MCF 10A (cell line): ENCODE measurements at regions not wholly inside any gene's neighbourhood (a gene's known extent, or its start where the extent isn't known, plus 50 kb on each side); places are given as distances from the start of the nearest gene placed in this dataset.

Experiments used
- BruUV-seq: library from RNA; stranded (reverse); fragments of 400-500 nt; replicated peaks from 2 replicates; lab custom pipeline; 2021; lab: Mats Ljungman, UMichigan
- CTCF ChIA-PET: fragments of 300-600 bp; sonication (Branson Sonifier 250); formaldehyde crosslinking; extraction: SDS; loops from one replicate; lab custom pipeline; 2021; ENCODE audit warnings: antibody characterized with exemption, inconsistent platforms; lab: Yijun Ruan, JAX
- POLR2A ChIA-PET: fragments of 300-600, 350-650 bp; sonication (Branson Sonifier 250); formaldehyde crosslinking; extraction: SDS; loops from one replicate; lab custom pipeline; 2020; ENCODE audit warnings: antibody characterized with exemption, inconsistent platforms; lab: Yijun Ruan, JAX
- DNase-seq: peaks from one replicate; pipeline ENCODE4 v3.0.0-alpha.2; 2018; ENCODE audit not compliant: unreplicated experiment
- H3K27ac Mint-ChIP-seq: one replicate; pipeline ENCODE4 v1.8.0; 2022; ENCODE audit warnings: mild to moderate bottlenecking, low read depth, mixed read lengths; ENCODE audit not compliant: unreplicated experiment
- H3K27me3 Mint-ChIP-seq: one replicate; pipeline ENCODE4 v1.8.0; 2022; ENCODE audit warnings: mixed read lengths; ENCODE audit not compliant: insufficient read depth, unreplicated experiment
- H3K36me3 Mint-ChIP-seq: one replicate; pipeline ENCODE4 v1.8.0; 2022; ENCODE audit warnings: mild to moderate bottlenecking, moderate library complexity, mixed read lengths; ENCODE audit not compliant: insufficient read depth, unreplicated experiment
- H3K4me1 Mint-ChIP-seq: one replicate; pipeline ENCODE4 v1.8.0; 2022; ENCODE audit warnings: mixed read lengths; ENCODE audit not compliant: insufficient read depth, unreplicated experiment
- H3K4me3 Mint-ChIP-seq: one replicate; pipeline ENCODE4 v1.8.0; 2022; ENCODE audit warnings: mild to moderate bottlenecking, moderate library complexity, mixed read lengths; ENCODE audit not compliant: unreplicated experiment
- H3K9me3 Mint-ChIP-seq: one replicate; pipeline ENCODE4 v1.8.0; 2022; ENCODE audit warnings: mixed read lengths; ENCODE audit not compliant: unreplicated experiment
- CTCF ChIP-seq: fragments of 200-600 bp; IDR thresholded peaks from one replicate; pipeline ENCODE4 v1.8.0; 2022; ENCODE audit warnings: antibody characterized with exemption, mild to moderate bottlenecking; ENCODE audit not compliant: unreplicated experiment
- intact Hi-C: fragments of 100-400 bp; cut with micrococcal nuclease; formaldehyde crosslinking; loops from 2 replicates; pipeline ENCODE4 v1.14.1; 2022

- Mint-ChIP-seq H3K36me3 (no peaks in the 10 kb centered on the region), H3K27me3 (no peaks in the 10 kb centered on the region), H3K4me3 (no peak overlapping the region), H3K27ac (no peak overlapping the region), H3K4me1 (peaks cover 18% of the 10 kb centered on the region), H3K9me3 (no peaks in the 10 kb centered on the region)
- ChIA-PET POLR2A (no interaction called here), CTCF (no interaction called here)
- no peak for DNase-seq
- no TSS peak for BruUV-seq
- TF ChIP-seq CTCF: no peak
- intact Hi-C loops: no loop called here
Observed at GRCh38 chr1:229031061-229031460, 239.8 kb upstream of the RAB4A start.

- no peak for TF ChIP-seq CTCF
- H3K36me3 Mint-ChIP-seq: no peaks in the 10 kb centered on the region
- intact Hi-C loops: no loop called here
- H3K4me1 Mint-ChIP-seq: peaks cover 20% of the 10 kb centered on the region
- no peaks in the 10 kb centered on the region for H3K27me3 Mint-ChIP-seq
- BruUV-seq: no TSS peak
- no peak overlapping the region for H3K4me3 Mint-ChIP-seq
- no peak for DNase-seq
- CTCF ChIA-PET: interaction anchor here (0.6 to 1.2 kb wide), 3 partner anchors 196 to 244 kb away, joined by 3 read pairs; no protein-coding TSS in a partner anchor
- POLR2A ChIA-PET: interaction anchor here (1.8 kb wide), 1 partner anchor 7 kb away, joined by 7 read pairs; no protein-coding TSS in a partner anchor
- H3K9me3 Mint-ChIP-seq: no peaks in the 10 kb centered on the region
- H3K27ac Mint-ChIP-seq: no peak overlapping the region
Observed at GRCh38 chr1:229031481-229032341, 239.2 kb upstream of the RAB4A start.

GRCh38 chr1:229032375-229032774 is 238.5 kb upstream of the RAB4A start:
- DNase-seq: peak; percentile 20
- no peaks in the 10 kb centered on the region for H3K27me3 Mint-ChIP-seq
- TF ChIP-seq CTCF: no peak
- H3K9me3 Mint-ChIP-seq: no peaks in the 10 kb centered on the region
- H3K27ac Mint-ChIP-seq: no peak overlapping the region
- H3K36me3 Mint-ChIP-seq: no peaks in the 10 kb centered on the region
- H3K4me3 Mint-ChIP-seq: no peak overlapping the region
- no TSS peak for BruUV-seq
- POLR2A ChIA-PET: interaction anchor here (1.8 to 2.8 kb wide), 3 partner anchors 8 to 26 kb away, joined by 5 to 8 read pairs (median 7); no protein-coding TSS in a partner anchor
- H3K4me1 Mint-ChIP-seq: peaks cover 20% of the 10 kb centered on the region
- intact Hi-C loops: no loop called here
- CTCF ChIA-PET: interaction anchor here (0.6 to 1.2 kb wide), 3 partner anchors 196 to 244 kb away, joined by 3 read pairs; no protein-coding TSS in a partner anchor

- Mint-ChIP-seq H3K27ac (no peak overlapping the region), H3K27me3 (peaks cover 3% of the 10 kb centered on the region), H3K4me3 (no peak overlapping the region), H3K4me1 (peaks cover 24% of the 10 kb centered on the region), H3K9me3 (peaks cover under 1% of the 10 kb centered on the region), H3K36me3 (no peaks in the 10 kb centered on the region)
- DNase-seq: no peak
- no TSS peak for BruUV-seq
- POLR2A ChIA-PET: interaction anchor here (0.6 to 2.8 kb wide), 8 partner anchors 9 to 1340 kb away, joined by 3 to 8 read pairs (median 4); no protein-coding TSS in a partner anchor
- intact Hi-C loops: no loop called here
- no peak for TF ChIP-seq CTCF
- CTCF ChIA-PET: interaction anchor here (0.6 to 1.9 kb wide), 7 partner anchors 8 to 368 kb away, joined by 3 to 5 read pairs (median 3); no protein-coding TSS in a partner anchor
Observed at GRCh38 chr1:229033480-229033879, 237.4 kb upstream of the RAB4A start.
